CD4-positive, alpha-beta memory T cell (primary cell): ENCODE measurements at regions not wholly inside any gene's neighbourhood (a gene's known extent, or its start where the extent isn't known, plus 50 kb on each side); places are given as distances from the start of the nearest gene placed in this dataset.

ENCODE experiments used
- CTCF ChIA-PET: fragments of 350-600 bp; sonication (Branson Sonifier 250); formaldehyde crosslinking; loops from one replicate; lab custom pipeline; 2021; ENCODE audit warnings: inconsistent platforms; ENCODE audit not compliant: partially characterized antibody; lab: Charles Lee
- POLR2A ChIA-PET: fragments of 350-600 bp; sonication (Branson Sonifier 250); formaldehyde crosslinking; loops from one replicate; lab custom pipeline; 2021; ENCODE audit not compliant: partially characterized antibody; lab: Charles Lee
- DNase-seq, 5 donors: peaks; one replicate each; pipeline versions ENCODE4 v3.0.0 to v3.0.0-alpha.2; 2020 to 2022; ENCODE audit warnings: mixed read lengths in 1 of 5
- H3K27ac ChIP-seq: one replicate; pipeline ENCODE4 v1.7.0; 2013; ENCODE audit warnings: low read depth, low read length
- H3K27me3 ChIP-seq: 2 replicates; pipeline ENCODE4 v1.7.0; 2013; ENCODE audit warnings: mild to moderate bottlenecking, low read length, moderate library complexity; ENCODE audit not compliant: insufficient read depth
- H3K36me3 ChIP-seq: 2 replicates; pipeline ENCODE4 v1.7.0; 2013; ENCODE audit warnings: mild to moderate bottlenecking, low read length, moderate library complexity; ENCODE audit not compliant: insufficient read depth
- H3K4me1 ChIP-seq: 2 replicates; pipeline ENCODE4 v1.7.0; 2013; ENCODE audit warnings: mild to moderate bottlenecking, low read length, moderate library complexity; ENCODE audit not compliant: insufficient read depth
- H3K4me3 ChIP-seq, 2 donors: one replicate each; pipeline ENCODE4 v1.7.0; 2013; ENCODE audit warnings: low read length in 2 of 2, mild to moderate bottlenecking in 1 of 2
- H3K9me3 ChIP-seq, 2 donors: one replicate each; pipeline ENCODE4 v1.7.0; 2013; ENCODE audit warnings: low read length in 2 of 2, control low read depth in 1 of 2; ENCODE audit not compliant: control insufficient read depth in 1 of 2
- H3K27ac Mint-ChIP-seq, 7 donors: one replicate each; pipeline ENCODE4 v1.8.0; 2020 to 2021; ENCODE audit warnings: mixed read lengths in 7 of 7, mild to moderate bottlenecking in 6 of 7, inconsistent platforms in 3 of 7, moderate library complexity in 3 of 7
- H3K27me3 Mint-ChIP-seq, 2 donors: one replicate each; pipeline ENCODE4 v1.8.0; 2020 to 2021; ENCODE audit warnings: mixed read lengths in 2 of 2
- H3K36me3 Mint-ChIP-seq, 2 donors: one replicate each; pipeline ENCODE4 v1.8.0; 2020 to 2021; ENCODE audit warnings: mixed read lengths in 2 of 2, inconsistent platforms in 1 of 2, mild to moderate bottlenecking in 1 of 2
- H3K4me1 Mint-ChIP-seq, 4 donors: one replicate each; pipeline ENCODE4 v1.8.0; 2020 to 2021; ENCODE audit warnings: mixed read lengths in 4 of 4, mild to moderate bottlenecking in 1 of 4
- H3K4me3 Mint-ChIP-seq, 8 donors: one replicate each; pipeline ENCODE4 v1.8.0; 2020 to 2021; ENCODE audit warnings: mixed read lengths in 8 of 8, mild to moderate bottlenecking in 7 of 8, moderate library complexity in 6 of 8, inconsistent platforms in 3 of 8
- H3K9me3 Mint-ChIP-seq, 8 donors: one replicate each; pipeline ENCODE4 v1.8.0; 2020 to 2021; ENCODE audit warnings: mixed read lengths in 8 of 8, mild to moderate bottlenecking in 5 of 8, inconsistent platforms in 3 of 8, moderate library complexity in 1 of 8
- intact Hi-C: fragments of 100-400 bp; cut with micrococcal nuclease; formaldehyde crosslinking; loops from one replicate; pipeline ENCODE4 v1.15.1; 2023

GRCh38 chr1:96651517-96651916 lies 70.1 kb upstream of the PTBP2 start:
- Histone ChIP-seq H3K27me3 (no peaks in the 10 kb centered on the region), H3K9me3 (no peaks in the 10 kb centered on the region), H3K36me3 (no peaks in the 10 kb centered on the region), H3K27ac (no peak overlapping the region), H3K4me1 (no peaks in the 10 kb centered on the region), H3K4me3 (no peak overlapping the region)
- ChIA-PET POLR2A (no interaction called here), CTCF (no interaction called here)
- peaks cover 0 to 3% of the 10 kb centered on the region in 2 donors for H3K27me3 Mint-ChIP-seq
- H3K27ac Mint-ChIP-seq, result no peak overlapping the region
- H3K4me1 Mint-ChIP-seq, result no peaks in the 10 kb centered on the region
- no peak for DNase-seq
- H3K4me3 Mint-ChIP-seq, result no peak overlapping the region
- H3K9me3 Mint-ChIP-seq, result peaks cover 4 to 20% (median 12%) of the 10 kb centered on the region in 8 donors
- H3K36me3 Mint-ChIP-seq, result no peaks in the 10 kb centered on the region
- intact Hi-C loops, result no loop called here

GRCh38 chr1:96660051-96660450 lies 61.5 kb upstream of the PTBP2 start:
- no peak overlapping the region for H3K4me3 ChIP-seq
- H3K27ac ChIP-seq, result no peak overlapping the region
- H3K4me3 Mint-ChIP-seq, result no peak overlapping the region
- peaks cover 0 to 42% (median 20%) of the 10 kb centered on the region in 8 donors for H3K9me3 Mint-ChIP-seq
- no peaks in the 10 kb centered on the region for H3K4me1 ChIP-seq
- H3K4me1 Mint-ChIP-seq, result no peaks in the 10 kb centered on the region
- H3K36me3 Mint-ChIP-seq, result no peaks in the 10 kb centered on the region
- CTCF ChIA-PET, result no interaction called here
- H3K36me3 ChIP-seq, result no peaks in the 10 kb centered on the region
- H3K27me3 ChIP-seq, result no peaks in the 10 kb centered on the region
- H3K27me3 Mint-ChIP-seq, result no peaks in the 10 kb centered on the region
- DNase-seq, result no peak
- H3K27ac Mint-ChIP-seq, result no peak overlapping the region
- intact Hi-C loops, result no loop called here
- POLR2A ChIA-PET, result no interaction called here
- H3K9me3 ChIP-seq, result no peaks in the 10 kb centered on the region

GRCh38 chr1:96660503-96660902 lies 61.1 kb upstream of the PTBP2 start:
- no peaks in the 10 kb centered on the region for H3K36me3 Mint-ChIP-seq
- intact Hi-C loops, result no loop called here
- CTCF ChIA-PET, result no interaction called here
- Histone ChIP-seq H3K4me3 (no peak overlapping the region), H3K9me3 (no peaks in the 10 kb centered on the region), H3K36me3 (no peaks in the 10 kb centered on the region), H3K27ac (no peak overlapping the region), H3K4me1 (no peaks in the 10 kb centered on the region), H3K27me3 (no peaks in the 10 kb centered on the region)
- POLR2A ChIA-PET, result no interaction called here
- no peaks in the 10 kb centered on the region for H3K27me3 Mint-ChIP-seq
- DNase-seq, result no peak
- no peak overlapping the region for H3K27ac Mint-ChIP-seq
- H3K4me3 Mint-ChIP-seq, result no peak overlapping the region
- H3K4me1 Mint-ChIP-seq, result no peaks in the 10 kb centered on the region
- peaks cover 0 to 38% (median 17%) of the 10 kb centered on the region in 8 donors for H3K9me3 Mint-ChIP-seq
